ENCODE measurements at regions not wholly inside any gene's neighbourhood (a gene's known extent, or its start where the extent isn't known, plus 50 kb on each side); places are given as distances from the start of the nearest gene placed in this dataset.

- TF ChIP-seq ZNF274 (IDR thresholded peaks at IDR 0.05; ENCODE audit: low read depth, low read length) (no peak), SUZ12 (IDR thresholded peaks at IDR 0.05; ENCODE audit: extremely low read depth, insufficient read depth, insufficient read length) (no peak), YY1 (IDR thresholded peaks at IDR 0.05; ENCODE audit: insufficient read depth, insufficient read length) (no peak)
Observed at GRCh38 chr4:100778431-100778830, 260.6 kb upstream of the EMCN start.

All from NT2/D1 (cell line).